ENCODE measurements at regions not wholly inside any gene's neighbourhood (a gene's known extent, or its start where the extent isn't known, plus 50 kb on each side); places are given as distances from the start of the nearest gene placed in this dataset.
A peak's percentile ranks its signal among the peaks of the same experiment; 100 is the strongest.

GRCh38 chr13:107531180-107531579 lies 684.2 kb downstream of the LIG4 start:
- DNase-seq (ENCODE audit: low read depth in 3 of 3, low spot score in 2 of 3): no peak

GRCh38 chr13:107529035-107529434 lies 686.3 kb downstream of the LIG4 start:
- DNase-seq (ENCODE audit: low read depth in 3 of 3, low spot score in 2 of 3): no peak

GRCh38 chr13:107518780-107519179 lies 696.6 kb downstream of the LIG4 start:
- DNase-seq (ENCODE audit: low read depth in 3 of 3, low spot score in 2 of 3): no peak

GRCh38 chr13:107518292-107518691 lies 697.0 kb downstream of the LIG4 start:
- DNase-seq (ENCODE audit: low read depth in 3 of 3, low spot score in 2 of 3): peak in 1 of 3 donors; percentile 1

- no peak for DNase-seq (ENCODE audit: low read depth in 3 of 3, low spot score in 2 of 3)
These were observed 698.8 kb downstream of the LIG4 start for GRCh38 chr13:107516517-107516916.

- no peak for DNase-seq (ENCODE audit: low read depth in 3 of 3, low spot score in 2 of 3)
These were observed 702.8 kb downstream of the LIG4 start for GRCh38 chr13:107512551-107512950.

- no peak for DNase-seq (ENCODE audit: low read depth in 3 of 3, low spot score in 2 of 3)
These were observed 717.7 kb downstream of the LIG4 start for GRCh38 chr13:107497661-107498060.

GRCh38 chr13:107493266-107493665 lies 722.1 kb downstream of the LIG4 start:
- no peak for DNase-seq (ENCODE audit: low read depth in 3 of 3, low spot score in 2 of 3)

GRCh38 chr13:107482688-107483087 lies 732.6 kb downstream of the LIG4 start:
- no peak for DNase-seq (ENCODE audit: low read depth in 3 of 3, low spot score in 2 of 3)

- no peak for DNase-seq (ENCODE audit: low read depth in 3 of 3, low spot score in 2 of 3)
These were observed 735.2 kb downstream of the LIG4 start for GRCh38 chr13:107480130-107480529.

GRCh38 chr13:107477772-107478379 lies 737.5 kb downstream of the LIG4 start:
- no peak for DNase-seq (ENCODE audit: low read depth in 3 of 3, low spot score in 2 of 3)

GRCh38 chr13:107475753-107476453 lies 739.4 kb downstream of the LIG4 start:
- DNase-seq (ENCODE audit: low read depth in 3 of 3, low spot score in 2 of 3): no peak

GRCh38 chr13:107473253-107473652 lies 742.1 kb downstream of the LIG4 start:
- DNase-seq (ENCODE audit: low read depth in 3 of 3, low spot score in 2 of 3): no peak

GRCh38 chr13:107466326-107467099 lies 748.8 kb downstream of the LIG4 start:
- DNase-seq (ENCODE audit: low read depth in 3 of 3, low spot score in 2 of 3): no peak

- no peak for DNase-seq (ENCODE audit: low read depth in 3 of 3, low spot score in 2 of 3)
These were observed 752.8 kb downstream of the LIG4 start for GRCh38 chr13:107462501-107462900.

- DNase-seq (ENCODE audit: low read depth in 3 of 3, low spot score in 2 of 3): no peak
These were observed 753.6 kb downstream of the LIG4 start for GRCh38 chr13:107461751-107462150.

- no peak for DNase-seq (ENCODE audit: low read depth in 3 of 3, low spot score in 2 of 3)
These were observed 755.9 kb downstream of the LIG4 start for GRCh38 chr13:107459430-107459829.

GRCh38 chr13:107458269-107458668 lies 757.1 kb downstream of the LIG4 start:
- DNase-seq (ENCODE audit: low read depth in 3 of 3, low spot score in 2 of 3): no peak

- DNase-seq (ENCODE audit: low read depth in 3 of 3, low spot score in 2 of 3): no peak
These were observed 757.6 kb downstream of the LIG4 start for GRCh38 chr13:107457686-107458085.

GRCh38 chr13:107456431-107456830 lies 758.9 kb downstream of the LIG4 start:
- DNase-seq (ENCODE audit: low read depth in 3 of 3, low spot score in 2 of 3): no peak

- no peak for DNase-seq (ENCODE audit: low read depth in 3 of 3, low spot score in 2 of 3)
These were observed 762.5 kb downstream of the LIG4 start for GRCh38 chr13:107452833-107453232.

- DNase-seq (ENCODE audit: low read depth in 3 of 3, low spot score in 2 of 3): no peak
These were observed 764.4 kb downstream of the LIG4 start for GRCh38 chr13:107450931-107451330.
